ENCODE measurements at regions not wholly inside any gene's neighbourhood (a gene's known extent, or its start where the extent isn't known, plus 50 kb on each side); places are given as distances from the start of the nearest gene placed in this dataset.
"Not testable (repeated sequence)": the region's sequence is repeated elsewhere in the genome, so short reads cannot be mapped to it uniquely, and the experiment has no call there.

- DNase-seq: no peak
Observed at GRCh38 chr18:68220458-68220857, 494.4 kb downstream of the TMX3 start.

- no peak for DNase-seq
Observed at GRCh38 chr18:68219872-68220271, 495.0 kb downstream of the TMX3 start.

GRCh38 chr18:68219274-68219673 is 495.6 kb downstream of the TMX3 start:
- DNase-seq: no peak

GRCh38 chr18:68215931-68216330 is 499.0 kb downstream of the TMX3 start:
- DNase-seq: no peak

- DNase-seq: no peak
Observed at GRCh38 chr18:68186039-68186438, 528.9 kb downstream of the TMX3 start.

- DNase-seq: no peak
Observed at GRCh38 chr18:68181956-68182355, 533.0 kb downstream of the TMX3 start.

- no peak for DNase-seq
Observed at GRCh38 chr18:68179811-68180210, 535.1 kb downstream of the TMX3 start.

- DNase-seq: no peak
Observed at GRCh38 chr18:68178921-68179320, 536.0 kb downstream of the TMX3 start.

GRCh38 chr18:68177807-68178702 is 536.9 kb downstream of the TMX3 start:
- DNase-seq: no peak

- no peak for DNase-seq
Observed at GRCh38 chr18:68176901-68177300, 538.0 kb downstream of the TMX3 start.

- DNase-seq: no peak
Observed at GRCh38 chr18:68172842-68173549, 541.9 kb downstream of the TMX3 start.

GRCh38 chr18:68164909-68165308 is 550.0 kb downstream of the TMX3 start:
- DNase-seq: no peak

GRCh38 chr18:68153821-68154220 is 561.1 kb downstream of the TMX3 start:
- not testable (repeated sequence) for DNase-seq

- DNase-seq: no peak
Observed at GRCh38 chr18:68152770-68153169, 562.1 kb downstream of the TMX3 start.

- DNase-seq: no peak
Observed at GRCh38 chr18:68150961-68151360, 563.9 kb downstream of the TMX3 start.

GRCh38 chr18:68148863-68149262 is 566.0 kb downstream of the TMX3 start:
- DNase-seq: no peak

- no peak for DNase-seq
Observed at GRCh38 chr18:68147728-68148127, 567.2 kb downstream of the TMX3 start.

- DNase-seq: no peak
Observed at GRCh38 chr18:68121826-68122225, 593.1 kb downstream of the TMX3 start.

- no peak for DNase-seq
Observed at GRCh38 chr18:68121308-68121707, 593.6 kb downstream of the TMX3 start.

GRCh38 chr18:68114989-68115388 is 598.5 kb upstream of the DSEL start:
- no peak for DNase-seq

GRCh38 chr18:68104036-68104435 is 587.5 kb upstream of the DSEL start:
- DNase-seq: no peak

- no peak for DNase-seq
Observed at GRCh38 chr18:68103561-68103960, 587.0 kb upstream of the DSEL start.

- DNase-seq: no peak
Observed at GRCh38 chr18:68102117-68102516, 585.6 kb upstream of the DSEL start.

GRCh38 chr18:68098655-68099054 is 582.1 kb upstream of the DSEL start:
- no peak for DNase-seq
